GM19025 (cell line): ENCODE measurements at regions not wholly inside any gene's neighbourhood (a gene's known extent, or its start where the extent isn't known, plus 50 kb on each side); places are given as distances from the start of the nearest gene placed in this dataset.
A peak's percentile ranks its signal among the peaks of the same experiment; 100 is the strongest.

Source experiments
- ATAC-seq: cut with Tn5 transposase; IDR thresholded peaks from one replicate; pipeline ENCODE4 v1.9.1; 2021; ENCODE audit warnings: mild to moderate bottlenecking, low read depth, moderate library complexity; ENCODE audit not compliant: unreplicated experiment

GRCh38 chr2:104481341-104481740 is 372.6 kb upstream of the POU3F3 start:
- ATAC-seq = no peak

DNA sequence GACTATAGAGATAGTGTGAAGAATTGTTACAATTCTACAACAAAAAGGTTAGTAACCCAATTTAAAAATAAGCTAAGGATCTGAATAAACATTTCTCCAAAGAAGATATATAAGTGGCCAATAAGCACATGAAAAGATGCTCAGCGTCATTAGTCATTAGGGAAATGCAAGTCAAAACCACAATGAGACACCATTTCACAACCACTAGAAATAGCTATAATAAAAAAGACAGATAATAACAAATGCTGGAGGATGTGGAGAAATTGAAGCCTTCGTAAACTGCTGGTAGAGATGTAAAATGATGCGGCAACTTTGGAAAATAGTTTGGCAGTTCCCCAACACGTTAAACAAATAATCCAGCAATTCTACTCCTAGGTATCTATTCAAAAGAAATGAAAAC is 366.5 kb upstream of the POU3F3 start:
- no peak for ATAC-seq

DNA sequence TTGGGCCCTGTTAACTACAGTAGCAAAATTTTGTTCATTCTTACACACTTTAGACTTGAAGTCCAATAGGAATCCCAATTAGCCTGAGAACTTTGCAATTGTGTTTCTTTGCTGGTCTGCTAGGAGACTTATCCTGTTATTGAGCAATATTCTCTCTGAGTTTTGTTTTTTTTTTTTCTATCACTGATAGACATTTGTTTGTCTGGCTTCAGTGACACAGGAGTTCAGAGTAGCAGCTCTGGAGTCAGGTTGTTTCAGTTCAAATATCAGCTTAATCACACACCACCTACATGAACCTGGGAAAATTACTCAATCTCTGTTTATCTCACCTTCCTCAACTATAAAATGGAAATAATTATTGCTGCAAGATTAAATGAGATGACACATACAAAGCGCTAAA is 360.2 kb upstream of the POU3F3 start:
- no peak for ATAC-seq

GRCh38 chr2:104501342-104501741 is 352.6 kb upstream of the POU3F3 start:
- ATAC-seq = no peak

- ATAC-seq = no peak
Measured at GRCh38 chr2:104501929-104502328, 352.0 kb upstream of the POU3F3 start.

GRCh38 chr2:104502901-104503300 is 351.0 kb upstream of the POU3F3 start:
- ATAC-seq = no peak

- ATAC-seq = no peak
Measured at GRCh38 chr2:104504331-104505073, 349.4 kb upstream of the POU3F3 start.

- no peak for ATAC-seq
Measured at GRCh38 chr2:104518256-104518655, 335.7 kb upstream of the POU3F3 start.

- ATAC-seq = no peak
Measured at GRCh38 chr2:104521247-104521646, 332.7 kb upstream of the POU3F3 start.

- ATAC-seq = no peak
Measured at GRCh38 chr2:104523921-104524320, 330.0 kb upstream of the POU3F3 start.

DNA sequence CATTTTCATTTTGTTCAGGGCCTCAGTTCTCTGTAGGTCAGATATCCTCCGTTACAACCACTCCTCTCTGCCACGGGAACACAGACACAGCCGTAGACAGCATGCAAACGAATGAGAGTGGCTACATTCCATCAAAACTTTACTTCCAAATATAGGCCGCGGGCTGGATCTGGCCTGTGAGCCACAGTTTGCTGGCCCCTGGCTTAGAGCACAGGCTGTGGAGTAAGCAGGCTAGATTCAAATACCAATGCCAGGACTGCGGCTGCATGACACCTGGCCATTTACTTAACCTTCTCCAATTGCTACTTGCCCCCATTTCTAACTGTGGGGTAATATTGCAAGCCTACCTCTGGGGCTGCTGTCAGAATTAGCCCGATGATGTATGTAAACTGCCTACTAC is 325.8 kb upstream of the POU3F3 start:
- no peak for ATAC-seq

- ATAC-seq = no peak
Measured at GRCh38 chr2:104531122-104531521, 322.8 kb upstream of the POU3F3 start.

GRCh38 chr2:104537116-104537515 is 316.8 kb upstream of the POU3F3 start:
- ATAC-seq = no peak

GRCh38 chr2:104538077-104538476 is 315.8 kb upstream of the POU3F3 start:
- no peak for ATAC-seq

GRCh38 chr2:104539649-104540048 is 314.3 kb upstream of the POU3F3 start:
- ATAC-seq = peak; percentile 63

DNA sequence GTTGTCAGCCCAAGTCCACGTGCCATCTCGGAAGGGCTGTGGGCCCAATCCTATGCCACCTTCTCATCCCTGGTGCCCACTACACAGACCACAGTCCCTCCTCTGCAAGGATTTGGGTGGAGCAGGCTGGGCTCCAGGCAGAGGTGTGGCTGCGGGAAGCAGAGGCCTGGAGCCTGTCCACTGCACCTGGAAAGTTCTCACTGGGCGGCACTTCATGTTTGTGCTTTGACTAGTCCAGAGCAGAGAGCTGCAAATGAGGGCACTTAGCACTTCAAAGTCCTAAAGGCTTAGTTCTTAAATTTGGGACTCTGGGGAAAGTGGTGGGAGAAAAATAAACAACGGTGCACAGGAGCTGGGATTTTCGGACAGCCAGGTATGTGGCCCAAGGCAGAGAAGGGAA is 308.9 kb upstream of the POU3F3 start:
- ATAC-seq = no peak

DNA sequence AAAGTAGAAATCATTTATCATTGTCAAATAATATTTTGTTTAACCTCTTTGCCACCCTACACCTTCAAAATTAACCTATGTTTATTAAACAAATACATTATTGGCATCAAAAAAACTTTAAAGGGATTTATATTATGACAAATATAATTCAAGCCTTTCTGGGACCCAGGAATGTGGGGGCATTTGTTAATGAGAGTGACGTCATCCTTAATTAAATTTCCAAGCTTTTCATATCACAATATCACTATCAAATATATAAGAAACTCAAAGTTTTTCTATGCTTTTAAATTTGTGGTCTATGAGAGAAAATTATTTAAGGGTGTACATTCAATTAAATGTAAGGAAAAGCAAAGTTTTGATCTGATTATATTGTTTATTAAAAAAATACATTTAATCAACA is 307.4 kb upstream of the POU3F3 start:
- ATAC-seq = no peak

DNA sequence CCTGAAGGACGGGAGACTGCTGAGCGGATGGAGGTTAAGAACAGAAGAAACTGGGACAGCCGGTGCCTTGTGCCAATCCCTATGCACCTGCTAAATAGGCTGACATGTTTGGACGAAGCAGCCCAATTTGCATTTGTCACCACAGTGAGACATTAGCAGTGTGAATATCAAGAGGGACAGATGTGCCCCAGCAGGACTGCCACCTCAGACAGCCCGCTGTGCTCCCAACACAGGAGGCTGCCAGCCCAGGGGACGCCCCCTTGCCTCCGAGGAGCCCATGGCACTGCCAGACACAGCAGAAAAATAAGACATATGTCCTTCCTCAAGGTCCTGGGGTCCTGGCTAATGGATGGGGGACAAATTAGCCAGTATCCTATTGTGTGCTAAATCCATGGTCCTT is 306.7 kb upstream of the POU3F3 start:
- no peak for ATAC-seq

GRCh38 chr2:104561251-104561650 is 292.7 kb upstream of the POU3F3 start:
- no peak for ATAC-seq

DNA sequence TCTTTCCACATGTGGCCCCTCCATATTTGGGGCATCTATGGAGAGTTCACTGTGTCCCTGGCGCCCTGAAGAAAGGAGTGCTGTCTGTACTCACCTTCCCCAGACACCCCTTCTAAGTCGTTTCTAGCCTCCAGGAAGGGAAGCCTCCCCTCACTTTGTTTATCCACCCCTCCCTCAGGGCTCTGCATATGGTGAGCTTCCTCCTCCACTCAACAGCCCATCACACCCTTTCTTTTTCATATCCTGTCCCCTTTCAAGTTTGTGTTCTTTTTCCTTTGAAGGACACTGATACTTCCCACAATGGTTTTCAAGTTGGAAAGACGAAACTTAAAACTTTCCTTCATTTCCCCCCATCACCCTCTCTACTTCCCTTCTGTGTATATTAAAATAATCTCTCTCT is 291.4 kb upstream of the POU3F3 start:
- ATAC-seq = no peak

DNA sequence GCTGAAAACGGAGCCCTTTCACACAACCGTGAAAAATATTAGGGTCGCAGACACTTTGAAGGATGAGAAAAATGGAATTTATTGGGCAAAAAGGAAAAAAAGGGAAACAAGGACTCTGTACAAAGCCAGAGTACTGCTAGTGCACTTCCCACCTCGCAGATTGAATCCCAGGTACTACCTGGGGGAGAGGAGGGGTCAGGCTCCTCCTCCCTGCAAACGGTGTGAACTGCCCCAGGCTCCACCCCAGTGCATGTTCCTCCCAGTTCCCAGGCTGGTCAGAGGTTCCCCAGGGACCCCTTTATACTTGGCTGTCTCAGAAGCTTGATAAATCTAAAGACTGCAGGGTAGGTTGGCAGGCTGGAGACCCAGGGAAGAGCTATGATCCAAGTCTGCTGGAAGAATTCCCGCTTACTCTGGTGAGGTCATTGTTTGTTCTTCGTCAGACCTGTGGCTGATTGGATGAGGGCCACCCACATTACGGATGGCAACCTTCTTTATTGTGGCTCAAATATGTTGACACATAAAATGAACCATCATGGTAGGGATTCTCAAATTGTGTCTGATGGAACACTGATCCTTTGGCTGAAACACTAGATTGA is 290.4 kb upstream of the POU3F3 start:
- ATAC-seq = no peak

- ATAC-seq = no peak
Measured at GRCh38 chr2:104568247-104568646, 285.7 kb upstream of the POU3F3 start.
